Testis (tissue), 2 donors: ENCODE measurements at regions not wholly inside any gene's neighbourhood (a gene's known extent, or its start where the extent isn't known, plus 50 kb on each side); places are given as distances from the start of the nearest gene placed in this dataset.

Experiments used
- DNase-seq: peaks from one replicate; pipeline ENCODE4 v3.0.0-alpha.2; 2019
- H3K27ac ChIP-seq, 2 donors: fragments of 200-600 bp; sonication (generic); one replicate each; pipeline ENCODE4 v1.5.1; 2019
- H3K27me3 ChIP-seq: fragments of 200-600 bp; sonication (generic); one replicate; pipeline ENCODE4 v1.5.1; 2019
- H3K36me3 ChIP-seq: fragments of 200-600 bp; sonication (generic); one replicate; pipeline ENCODE4 v1.5.1; 2017; ENCODE audit warnings: low read depth; ENCODE audit errors: missing control alignments
- H3K4me1 ChIP-seq: fragments of 200-600 bp; sonication (generic); one replicate; pipeline ENCODE4 v1.5.1; 2019
- H3K4me3 ChIP-seq, 2 donors: fragments of 200-600 bp; sonication (generic); one replicate each; pipeline ENCODE4 v1.5.1; 2017 to 2019
- H3K9me3 ChIP-seq: fragments of 200-600 bp; sonication (generic); one replicate; pipeline ENCODE4 v1.5.1; 2017
- POLR2A ChIP-seq: fragments of 450-650 bp; IDR thresholded peaks from one replicate; pipeline ENCODE4 v1.6.1; 2017; ENCODE audit warnings: antibody characterized with exemption, mild to moderate bottlenecking, moderate library complexity
- WGBS, 2 donors: methylation state at CpG; one replicate each; pipeline ENCODE4 v1.1.5; 2018; 5-methylcytosine and 5-hydroxymethylcytosine counted together
- intact Hi-C: fragments of 100-400 bp; cut with DNase I; formaldehyde crosslinking; loops from one replicate; pipeline ENCODE4 v1.15.1; 2023; ENCODE audit warnings: low total_unique reads
- TF ChIP-seq, protein P1 (sequence below), 3 experiments: fragments of 450-650 bp in 2 of 3; fragments of 200-600 bp in 1 of 3; sonication (generic) in 1 of 3; IDR thresholded peaks; one replicate each; pipeline ENCODE4 v1.5.1; 2016 to 2019; ENCODE audit warnings: antibody characterized with exemption in 3 of 3, mild to moderate bottlenecking in 2 of 3, moderate library complexity in 1 of 3

DNA sequence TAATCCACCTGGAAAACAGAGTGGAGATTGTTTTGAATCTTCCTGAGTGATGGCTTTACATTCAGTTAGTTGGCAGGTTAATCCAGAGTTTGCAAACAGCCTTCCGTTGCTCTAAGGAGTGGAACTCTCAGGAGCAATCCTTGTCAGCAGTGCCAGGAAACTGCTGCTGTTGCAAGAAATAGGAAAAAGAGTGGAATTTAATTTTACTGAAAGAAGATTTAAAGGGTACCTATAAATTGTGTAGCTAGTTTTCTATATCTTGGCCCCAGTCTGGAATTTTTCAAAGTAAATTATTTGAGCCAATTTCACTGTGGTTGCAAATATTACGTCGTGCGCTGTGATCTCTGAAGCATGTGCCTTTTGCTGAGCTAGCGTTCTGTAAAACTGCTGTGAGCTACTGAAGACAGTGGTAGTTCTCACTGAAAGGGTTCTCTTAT lies 55.5 kb upstream of the SLC5A12 start:
- H3K27ac ChIP-seq, result no peak overlapping the region
- WGBS, 2 donors, result 47 to 56% methylated on average over 5 of the region's 5 CpGs
- no peaks in the 10 kb centered on the region for H3K9me3 ChIP-seq
- H3K4me3 ChIP-seq, result no peak overlapping the region
- intact Hi-C loops, result no loop called here
- TF ChIP-seq, protein P1, sequence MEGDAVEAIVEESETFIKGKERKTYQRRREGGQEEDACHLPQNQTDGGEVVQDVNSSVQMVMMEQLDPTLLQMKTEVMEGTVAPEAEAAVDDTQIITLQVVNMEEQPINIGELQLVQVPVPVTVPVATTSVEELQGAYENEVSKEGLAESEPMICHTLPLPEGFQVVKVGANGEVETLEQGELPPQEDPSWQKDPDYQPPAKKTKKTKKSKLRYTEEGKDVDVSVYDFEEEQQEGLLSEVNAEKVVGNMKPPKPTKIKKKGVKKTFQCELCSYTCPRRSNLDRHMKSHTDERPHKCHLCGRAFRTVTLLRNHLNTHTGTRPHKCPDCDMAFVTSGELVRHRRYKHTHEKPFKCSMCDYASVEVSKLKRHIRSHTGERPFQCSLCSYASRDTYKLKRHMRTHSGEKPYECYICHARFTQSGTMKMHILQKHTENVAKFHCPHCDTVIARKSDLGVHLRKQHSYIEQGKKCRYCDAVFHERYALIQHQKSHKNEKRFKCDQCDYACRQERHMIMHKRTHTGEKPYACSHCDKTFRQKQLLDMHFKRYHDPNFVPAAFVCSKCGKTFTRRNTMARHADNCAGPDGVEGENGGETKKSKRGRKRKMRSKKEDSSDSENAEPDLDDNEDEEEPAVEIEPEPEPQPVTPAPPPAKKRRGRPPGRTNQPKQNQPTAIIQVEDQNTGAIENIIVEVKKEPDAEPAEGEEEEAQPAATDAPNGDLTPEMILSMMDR (IDR thresholded peaks at IDR 0.05), result no peak
- TF ChIP-seq POLR2A, result no peak
- H3K27me3 ChIP-seq, result no peaks in the 10 kb centered on the region
- H3K4me1 ChIP-seq, result no peaks in the 10 kb centered on the region
- no peak for DNase-seq
- H3K36me3 ChIP-seq, result no peaks in the 10 kb centered on the region

DNA sequence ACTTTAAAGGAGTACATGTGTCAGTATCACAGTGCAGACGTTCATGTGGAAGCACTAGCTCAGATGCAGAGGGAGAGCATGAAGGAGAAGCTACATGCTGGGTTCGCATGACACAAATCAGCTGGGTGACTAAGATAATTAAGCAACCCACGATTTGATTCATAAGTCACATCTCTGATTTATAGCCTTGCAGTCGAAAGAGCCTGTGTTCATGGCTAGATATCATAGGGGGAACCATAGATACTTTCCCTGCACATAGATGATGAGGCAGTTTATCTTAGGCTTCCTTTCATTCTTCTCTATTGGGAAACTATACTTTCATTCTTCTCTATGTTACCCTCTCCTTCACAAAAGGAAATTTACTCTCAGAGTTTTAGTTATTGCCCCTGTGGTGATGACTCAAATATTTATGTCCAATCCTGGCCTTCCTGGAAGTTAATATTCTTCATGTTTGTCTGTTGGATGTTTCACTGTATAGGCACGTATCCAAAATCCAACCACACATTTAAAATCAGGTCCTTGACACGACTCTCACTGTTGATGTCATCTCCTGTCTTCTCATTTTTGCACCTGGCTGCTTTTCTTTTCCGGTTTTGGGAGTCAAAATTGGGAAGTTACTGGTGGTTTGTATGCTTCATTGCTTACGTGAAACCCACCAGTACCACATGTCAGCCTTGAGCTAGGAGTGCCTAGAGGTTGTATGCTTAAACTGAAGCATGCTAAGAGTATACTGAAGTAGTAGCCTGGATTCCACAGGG lies 56.3 kb upstream of the SLC5A12 start:
- Histone ChIP-seq H3K36me3 (no peaks in the 10 kb centered on the region), H3K4me3 (no peak overlapping the region), H3K9me3 (no peaks in the 10 kb centered on the region), H3K27me3 (no peaks in the 10 kb centered on the region), H3K27ac (no peak overlapping the region), H3K4me1 (no peaks in the 10 kb centered on the region)
- intact Hi-C loops, result no loop called here
- WGBS, 2 donors, result 67 to 71% methylated on average over 8 of the region's 8 CpGs
- DNase-seq, result no peak
- TF ChIP-seq, protein P1 (IDR thresholded peaks at IDR 0.05), result no peak
- TF ChIP-seq POLR2A, result no peak

DNA sequence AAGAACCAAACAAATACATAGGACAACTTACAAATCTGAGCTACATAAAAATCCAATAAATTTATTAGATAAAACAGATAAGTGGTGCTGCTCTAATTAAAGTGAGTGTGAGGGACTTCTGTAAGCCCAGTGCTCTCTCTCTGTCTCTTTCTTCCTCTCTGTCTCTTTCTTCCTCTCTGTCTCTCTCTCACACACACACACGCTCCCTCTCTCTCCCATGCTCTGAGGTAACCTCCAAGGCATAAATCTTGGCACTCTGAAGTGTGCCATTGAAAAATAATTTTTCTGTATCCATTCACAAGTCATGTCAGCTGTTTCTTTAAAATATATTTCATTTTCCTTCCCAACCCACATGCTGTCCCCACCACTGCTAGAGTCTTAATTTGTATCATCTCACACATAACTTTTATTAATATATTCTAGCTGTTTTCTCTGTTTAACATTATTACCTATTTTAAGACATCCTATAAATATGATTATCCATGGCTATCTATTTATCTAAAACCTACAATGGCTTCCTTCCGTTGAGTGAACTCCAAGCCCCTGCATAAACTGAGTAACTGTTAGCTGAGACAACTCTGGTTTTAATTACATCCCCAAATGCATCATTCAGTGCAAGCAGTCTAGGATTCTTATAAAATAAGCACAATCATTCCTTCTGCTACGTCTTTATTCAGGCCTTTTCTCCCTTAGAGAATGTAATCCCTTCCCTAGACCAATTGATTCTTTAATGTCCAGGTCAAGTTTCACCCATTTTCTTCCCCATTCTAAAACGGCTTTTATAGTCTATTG lies 57.4 kb upstream of the SLC5A12 start:
- WGBS, 2 donors, result 87 to 88% methylated on average over 4 of the region's 4 CpGs
- DNase-seq, result no peak

DNA sequence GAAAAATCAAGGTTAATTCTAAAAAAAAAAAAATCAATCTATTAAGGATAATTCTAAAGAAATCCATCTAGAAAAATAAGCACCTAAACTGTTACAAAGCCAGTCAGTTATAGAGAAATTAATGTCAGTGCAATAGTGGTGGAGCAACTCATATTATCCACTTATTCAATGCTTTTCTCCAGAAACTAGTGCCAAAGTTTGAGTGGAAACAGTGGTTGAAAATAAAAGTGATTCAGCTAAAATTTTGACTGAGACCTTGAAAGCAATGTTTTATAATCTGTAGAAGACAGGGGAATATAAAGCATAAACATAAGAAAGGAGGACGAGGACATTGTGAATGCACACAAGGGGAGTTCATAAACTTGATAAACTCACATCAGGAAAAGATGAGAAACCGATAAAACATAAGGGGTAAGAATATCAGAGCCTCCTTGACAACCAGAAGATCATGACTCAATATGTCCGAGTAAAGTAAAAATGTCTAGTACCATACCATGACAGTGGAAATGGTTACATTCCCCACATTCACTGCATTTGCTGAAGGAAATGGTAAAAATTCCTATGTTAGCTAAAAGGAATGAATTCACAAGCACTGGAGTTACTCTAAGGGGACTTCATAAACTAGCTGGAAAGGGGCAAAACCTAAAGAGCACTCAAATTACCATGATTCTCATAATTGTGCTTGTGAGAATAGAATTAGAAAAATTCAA lies 58.7 kb upstream of the SLC5A12 start:
- no peak for DNase-seq
- intact Hi-C loops, result no loop called here
- Histone ChIP-seq H3K27ac (no peak overlapping the region), H3K4me1 (no peaks in the 10 kb centered on the region), H3K4me3 (no peak overlapping the region), H3K9me3 (no peaks in the 10 kb centered on the region), H3K27me3 (no peaks in the 10 kb centered on the region), H3K36me3 (no peaks in the 10 kb centered on the region)
- TF ChIP-seq, protein P1 (IDR thresholded peaks at IDR 0.05), result no peak
- no peak for TF ChIP-seq POLR2A
- WGBS, 2 donors, result 81 to 88% methylated on average over 3 of the region's 3 CpGs

More for the DNA sequence above, 57.4 kb upstream of the SLC5A12 start:
- no peak overlapping the region for H3K27ac ChIP-seq
- H3K9me3 ChIP-seq, result no peaks in the 10 kb centered on the region
- intact Hi-C loops, result no loop called here
- H3K27me3 ChIP-seq, result no peaks in the 10 kb centered on the region
- TF ChIP-seq POLR2A, result no peak
- TF ChIP-seq, protein P1 (IDR thresholded peaks at IDR 0.05), result no peak
- no peak overlapping the region for H3K4me3 ChIP-seq
- H3K36me3 ChIP-seq, result no peaks in the 10 kb centered on the region
- H3K4me1 ChIP-seq, result no peaks in the 10 kb centered on the region
